ENCODE measurements at regions not wholly inside any gene's neighbourhood (a gene's known extent, or its start where the extent isn't known, plus 50 kb on each side); places are given as distances from the start of the nearest gene placed in this dataset.

- intact Hi-C loops (cut with DNase I), result no loop called here
- DNase-seq (ENCODE audit: extremely low spot score), result no peak
- H3K4me1 ChIP-seq, result peaks cover 27 to 30% (median 28%) of the 10 kb centered on the region in 4 donors
- TF ChIP-seq EP300 (IDR thresholded peaks at IDR 0.05) (no peak), POLR2AphosphoS5 (IDR thresholded peaks at IDR 0.05) (no peak), CTCF (IDR thresholded peaks at IDR 0.05) (no peak), POLR2A (IDR thresholded peaks at IDR 0.05; ENCODE audit: low read depth) (no peak)
- peak overlapping the region; percentile 35 to 59 (median 50) for H3K27ac ChIP-seq (replicated peaks in 1 of 4)
- peak overlapping the region in 3 of 4 donors; percentile 21 to 26 (median 24) for H3K4me3 ChIP-seq
- no peaks in the 10 kb centered on the region for H3K27me3 ChIP-seq
- H3K36me3 ChIP-seq, result no peaks in the 10 kb centered on the region
- WGBS, result 32% methylated on average over 6 of the region's 6 CpGs
- H3K9me3 ChIP-seq, result no peaks in the 10 kb centered on the region
Observed at GRCh38 chr9:13608451-13608850, 329.0 kb upstream of the MPDZ start.

DNA sequence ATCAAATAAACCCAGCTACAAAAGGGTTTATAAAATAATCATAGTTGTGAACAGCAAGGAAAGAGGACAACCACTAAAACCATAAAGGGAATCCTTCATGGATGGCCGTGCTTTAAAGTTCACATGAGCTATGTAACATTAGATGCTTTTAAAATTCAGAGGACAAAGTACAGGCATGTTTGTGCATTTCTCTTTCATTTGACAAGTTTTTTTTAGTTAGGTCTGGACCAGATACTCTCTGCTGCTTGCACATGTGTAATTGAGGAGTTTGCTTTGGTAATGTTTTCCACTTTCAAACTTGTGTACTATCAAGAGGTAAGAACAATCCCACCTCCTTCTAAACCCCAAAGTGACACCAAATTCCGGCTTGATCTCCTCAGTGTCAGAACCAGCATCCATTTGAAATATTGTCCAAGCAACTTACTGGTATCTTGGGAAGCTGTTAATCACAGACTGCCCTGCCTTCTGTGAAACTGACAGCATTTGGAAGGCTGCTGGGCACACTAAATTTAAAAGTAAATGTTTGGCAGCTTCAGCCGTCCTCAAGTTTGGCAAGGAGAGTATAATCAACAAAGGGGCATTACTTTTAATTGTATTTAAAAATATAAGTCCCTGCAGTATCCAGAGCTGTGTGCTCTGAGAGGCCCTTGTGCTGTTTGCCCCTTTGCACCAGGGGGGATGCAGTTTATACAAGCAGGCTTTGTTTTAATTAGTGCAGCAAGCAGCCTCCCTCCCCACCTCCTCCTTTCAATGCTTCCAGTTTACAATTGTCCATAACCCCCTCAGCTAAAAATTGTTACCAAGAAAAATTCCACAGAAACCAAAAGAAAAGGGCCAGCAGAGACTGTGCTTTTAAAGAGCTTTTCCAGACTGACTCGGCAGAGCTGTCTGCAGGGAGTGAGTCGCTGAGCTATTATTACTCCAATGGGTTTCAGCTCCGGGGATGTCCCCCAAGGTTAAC lies 328.3 kb upstream of the MPDZ start:
- H3K4me1 ChIP-seq, result peaks cover 27 to 30% (median 28%) of the 10 kb centered on the region in 4 donors
- no peaks in the 10 kb centered on the region for H3K27me3 ChIP-seq
- H3K27ac ChIP-seq (replicated peaks in 1 of 4), result peak overlapping the region; percentile 35 to 59 (median 50)
- no peaks in the 10 kb centered on the region for H3K36me3 ChIP-seq
- intact Hi-C loops (cut with DNase I), result no loop called here
- H3K9me3 ChIP-seq, result no peaks in the 10 kb centered on the region
- H3K4me3 ChIP-seq, result peak overlapping the region in 3 of 4 donors; percentile 21 to 26 (median 24)
- 18% methylated on average over 6 of the region's 6 CpGs for WGBS
- no peak for TF ChIP-seq POLR2A (IDR thresholded peaks at IDR 0.05; ENCODE audit: low read depth)
- no peak for TF ChIP-seq POLR2AphosphoS5 (IDR thresholded peaks at IDR 0.05)
- no peak for TF ChIP-seq CTCF (IDR thresholded peaks at IDR 0.05)
- TF ChIP-seq EP300 (IDR thresholded peaks at IDR 0.05), result no peak
- DNase-seq (ENCODE audit: extremely low spot score), result no peak

DNA sequence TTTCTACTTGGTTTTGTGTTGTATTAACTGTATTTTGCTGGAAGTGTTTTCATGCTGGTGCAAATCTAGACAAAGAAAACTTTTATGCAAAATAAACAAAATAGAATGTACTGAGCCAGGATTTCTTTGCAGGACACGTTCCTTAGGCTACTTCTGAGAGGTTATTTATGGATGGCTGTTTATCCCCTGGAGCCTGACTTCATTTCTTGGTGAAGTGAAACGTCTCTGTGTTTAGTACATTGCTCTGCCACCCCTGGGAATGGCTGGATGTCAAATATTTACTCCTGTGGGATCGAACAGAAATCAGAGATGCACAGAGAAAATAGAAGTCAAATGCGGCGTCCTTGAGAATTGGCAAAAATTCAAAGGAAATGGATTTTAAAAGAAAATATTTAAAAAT lies 327.1 kb upstream of the MPDZ start:
- no peak for TF ChIP-seq POLR2AphosphoS5 (IDR thresholded peaks at IDR 0.05)
- TF ChIP-seq CTCF (IDR thresholded peaks at IDR 0.05), result no peak
- TF ChIP-seq EP300 (IDR thresholded peaks at IDR 0.05), result no peak
- no peak for TF ChIP-seq POLR2A (IDR thresholded peaks at IDR 0.05; ENCODE audit: low read depth)
- Histone ChIP-seq H3K27me3 (no peaks in the 10 kb centered on the region), H3K27ac (replicated peaks in 1 of 4) (peak overlapping the region in 1 of 4 donors; percentile 55), H3K36me3 (no peaks in the 10 kb centered on the region), H3K9me3 (no peaks in the 10 kb centered on the region), H3K4me1 (peaks cover 27 to 30% (median 28%) of the 10 kb centered on the region in 4 donors), H3K4me3 (no peak overlapping the region)
- intact Hi-C loops (cut with DNase I), result no loop called here
- DNase-seq (ENCODE audit: extremely low spot score), result no peak
- WGBS, result 46% methylated on average over 5 of the region's 5 CpGs

DNA sequence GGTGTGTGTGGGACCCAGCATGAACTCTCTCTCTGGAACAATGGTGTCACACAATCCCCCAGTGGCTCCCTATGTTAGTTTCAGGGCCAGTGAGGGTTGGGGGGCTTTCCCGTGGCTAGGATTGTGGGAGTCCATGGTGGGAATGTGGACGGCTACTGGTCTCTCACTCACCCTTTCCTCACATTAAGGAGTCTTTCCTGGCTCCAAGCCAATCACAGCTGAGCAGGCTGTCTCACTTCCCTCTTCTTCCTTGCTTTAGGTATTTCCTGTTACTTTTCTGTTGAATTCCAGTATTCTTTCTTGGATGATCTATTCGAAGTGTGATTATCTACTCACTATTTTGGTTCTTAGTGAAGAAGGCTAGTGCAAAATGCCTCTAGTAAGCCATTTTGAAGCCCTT lies 324.4 kb upstream of the MPDZ start:
- Histone ChIP-seq H3K4me1 (peaks cover 27 to 30% (median 28%) of the 10 kb centered on the region in 4 donors), H3K9me3 (no peaks in the 10 kb centered on the region), H3K36me3 (no peaks in the 10 kb centered on the region), H3K27ac (replicated peaks in 1 of 4) (no peak overlapping the region), H3K4me3 (no peak overlapping the region), H3K27me3 (no peaks in the 10 kb centered on the region)
- WGBS, result 81% methylated on average over 3 of the region's 3 CpGs
- intact Hi-C loops (cut with DNase I), result no loop called here
- TF ChIP-seq CTCF (IDR thresholded peaks at IDR 0.05) (no peak), POLR2AphosphoS5 (IDR thresholded peaks at IDR 0.05) (no peak), POLR2A (IDR thresholded peaks at IDR 0.05; ENCODE audit: low read depth) (no peak), EP300 (IDR thresholded peaks at IDR 0.05) (no peak)
- no peak for DNase-seq (ENCODE audit: extremely low spot score)

Measured in esophagus muscularis mucosa (tissue), 4 donors.